ENCODE measurements at regions not wholly inside any gene's neighbourhood (a gene's known extent, or its start where the extent isn't known, plus 50 kb on each side); places are given as distances from the start of the nearest gene placed in this dataset.

DNA sequence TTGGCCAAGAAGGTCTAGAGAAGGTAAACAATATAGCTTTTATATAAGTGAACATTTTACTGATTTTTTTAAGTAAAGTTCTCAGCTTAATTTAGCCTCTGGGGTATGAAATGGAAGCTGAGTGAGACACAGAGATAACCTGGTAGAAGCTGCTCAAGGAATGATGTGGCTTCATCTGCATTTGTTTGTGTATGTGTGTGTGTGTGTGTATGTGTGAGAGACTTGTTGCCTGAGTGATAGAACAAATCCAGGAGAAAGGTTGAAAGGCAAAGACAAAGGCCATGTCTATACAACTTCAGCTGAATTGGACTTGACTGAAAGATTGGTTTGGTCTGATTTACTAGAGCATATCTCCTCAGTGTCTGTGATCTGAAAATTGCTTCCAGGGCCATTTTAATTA, 63.6 kb downstream of the PCDH7 start:
- no peak for DNase-seq (ENCODE audit: low read depth, low spot score)
- H3K4me3 ChIP-seq (ENCODE audit: low read length): no peak overlapping the region

DNA sequence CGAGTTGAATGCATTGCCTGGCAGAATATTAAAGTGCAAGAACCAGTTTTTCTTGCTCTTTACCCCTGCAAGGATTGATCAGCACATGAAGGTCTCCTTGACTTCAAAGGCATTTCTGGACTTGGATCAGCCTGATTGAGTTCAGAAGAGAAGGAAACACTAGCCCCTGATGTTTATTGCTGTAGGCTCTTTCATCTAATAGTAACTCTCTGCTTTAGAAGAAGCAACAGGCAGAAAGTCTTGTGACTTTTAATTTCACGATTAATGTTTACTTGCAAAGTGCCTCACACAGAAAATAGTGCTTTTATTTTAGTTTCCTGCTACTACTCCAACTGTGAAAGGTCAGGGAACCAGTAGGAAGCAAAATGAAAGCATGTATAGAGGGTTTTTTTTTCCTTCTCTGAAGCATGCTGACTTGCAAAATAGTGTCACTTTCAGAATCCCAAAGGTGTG, 69.1 kb downstream of the PCDH7 start:
- no peak overlapping the region for H3K4me3 ChIP-seq (ENCODE audit: low read length)
- no peak for DNase-seq (ENCODE audit: low read depth, low spot score)

- no peak for DNase-seq (ENCODE audit: low read depth, low spot score)
- H3K4me3 ChIP-seq (ENCODE audit: low read length): no peak overlapping the region
Observed at GRCh38 chr4:30790123-30790522, 70.0 kb downstream of the PCDH7 start.

DNA sequence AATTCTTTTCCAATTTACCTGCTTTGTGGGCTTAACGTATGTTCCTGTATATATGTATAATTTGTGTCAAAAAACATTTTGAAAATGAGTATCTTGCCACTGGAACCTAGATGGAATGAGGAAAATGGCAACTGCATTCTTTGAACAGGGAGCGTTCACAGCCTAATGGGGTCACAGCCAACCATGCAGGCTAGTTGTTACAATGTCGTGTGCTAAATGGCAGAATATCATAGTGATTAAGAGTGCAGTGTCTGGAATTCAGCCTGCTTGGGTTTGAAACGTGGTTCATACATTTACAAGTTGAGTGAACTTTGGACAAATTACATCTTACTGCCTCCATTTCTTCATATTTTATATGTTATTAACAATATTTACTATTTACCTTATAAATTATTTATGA, 70.8 kb downstream of the PCDH7 start:
- DNase-seq (ENCODE audit: low read depth, low spot score): no peak
- no peak overlapping the region for H3K4me3 ChIP-seq (ENCODE audit: low read length)

DNA sequence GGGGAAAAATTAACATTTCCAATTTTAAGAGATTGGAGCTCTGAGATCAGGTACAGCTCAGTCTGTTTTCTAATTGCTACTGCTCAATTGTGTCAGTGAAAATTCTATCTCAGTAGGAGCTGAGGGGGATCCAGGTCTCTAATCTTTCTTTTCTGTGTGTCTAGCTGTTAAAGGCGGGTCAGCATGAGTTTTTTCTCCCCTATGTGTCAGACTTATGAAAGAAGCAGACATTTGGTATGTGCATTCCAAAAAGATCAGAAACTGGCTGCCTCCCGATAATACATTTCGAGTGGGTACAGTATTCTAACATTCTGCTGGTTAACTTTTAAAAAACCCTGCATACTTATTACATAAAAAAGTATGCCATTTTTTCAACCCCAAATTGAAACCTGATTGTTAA, 72.4 kb downstream of the PCDH7 start:
- H3K4me3 ChIP-seq (ENCODE audit: low read length): no peak overlapping the region
- DNase-seq (ENCODE audit: low read depth, low spot score): no peak

DNA sequence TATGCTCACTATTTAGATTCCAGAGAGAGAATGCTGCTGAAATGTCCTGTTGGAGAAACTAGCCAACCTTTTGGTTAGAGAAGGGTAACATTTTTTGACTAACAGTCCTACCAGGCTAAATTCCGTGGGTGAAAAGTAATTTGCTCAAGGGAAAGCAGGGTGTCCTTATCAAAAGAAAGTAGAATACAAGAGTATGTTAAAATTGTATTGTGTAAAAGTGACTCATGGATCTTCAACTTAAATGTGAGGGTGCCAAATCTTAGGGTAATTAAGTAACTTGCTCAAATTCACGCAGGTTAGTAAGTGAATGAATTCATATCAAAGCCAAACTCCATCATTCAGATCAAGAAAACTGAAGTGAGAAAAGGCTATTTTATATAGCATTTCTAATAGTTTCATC, 81.7 kb downstream of the PCDH7 start:
- no peak overlapping the region for H3K4me3 ChIP-seq (ENCODE audit: low read length)
- no peak for DNase-seq (ENCODE audit: low read depth, low spot score)

GRCh38 chr4:30802622-30803323, 82.6 kb downstream of the PCDH7 start:
- DNase-seq (ENCODE audit: low read depth, low spot score): no peak
- H3K4me3 ChIP-seq (ENCODE audit: low read length): no peak overlapping the region

DNA sequence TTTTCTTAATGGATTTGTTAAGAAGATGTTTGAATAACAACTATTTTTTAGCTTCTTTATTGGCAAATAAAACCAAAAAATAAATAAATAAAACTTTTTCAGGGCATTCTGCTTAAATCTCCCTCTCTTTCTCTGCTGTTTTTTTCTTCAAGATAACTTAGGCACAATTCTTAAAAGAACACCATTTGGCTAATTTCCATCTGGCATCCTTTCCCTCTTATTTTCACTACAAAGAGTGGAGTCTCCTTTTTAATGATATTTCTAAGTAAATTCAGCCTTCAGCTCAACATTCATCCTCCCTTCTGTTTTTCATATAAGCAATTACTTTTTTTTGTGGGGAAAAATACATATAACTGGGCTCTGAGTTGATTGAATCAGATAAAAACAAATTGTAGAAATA, 88.1 kb downstream of the PCDH7 start:
- H3K4me3 ChIP-seq (ENCODE audit: low read length): no peak overlapping the region
- no peak for DNase-seq (ENCODE audit: low read depth, low spot score)

- DNase-seq (ENCODE audit: low read depth, low spot score): no peak
- H3K4me3 ChIP-seq (ENCODE audit: low read length): no peak overlapping the region
Observed at GRCh38 chr4:30811296-30811695, 91.1 kb downstream of the PCDH7 start.

DNA sequence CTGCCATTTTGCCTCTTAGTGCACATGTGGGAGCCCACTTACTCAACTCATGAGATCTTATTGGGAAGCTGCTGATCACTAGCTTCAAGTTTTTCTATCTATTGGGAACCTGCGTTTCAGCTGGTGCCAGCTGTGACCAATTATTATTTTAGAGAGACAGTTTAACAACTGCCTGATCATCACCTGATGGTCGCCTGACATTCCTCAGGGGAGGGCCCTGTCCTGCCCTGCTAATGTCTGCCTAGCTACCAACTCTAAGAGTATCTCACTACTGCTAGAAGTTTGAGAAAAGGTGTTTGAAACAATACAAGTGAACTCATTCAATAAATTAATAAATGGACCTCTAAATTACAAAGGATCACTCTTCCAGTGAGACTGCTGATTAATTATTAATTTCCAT, 95.5 kb downstream of the PCDH7 start:
- no peak overlapping the region for H3K4me3 ChIP-seq (ENCODE audit: low read length)
- no peak for DNase-seq (ENCODE audit: low read depth, low spot score)

- DNase-seq (ENCODE audit: low read depth, low spot score): no peak
- H3K4me3 ChIP-seq (ENCODE audit: low read length): no peak overlapping the region
Observed at GRCh38 chr4:30817447-30817846, 97.3 kb downstream of the PCDH7 start.

- no peak overlapping the region for H3K4me3 ChIP-seq (ENCODE audit: low read length)
- no peak for DNase-seq (ENCODE audit: low read depth, low spot score)
Observed at GRCh38 chr4:30818541-30818940, 98.4 kb downstream of the PCDH7 start.

- no peak for DNase-seq (ENCODE audit: low read depth, low spot score)
Observed at GRCh38 chr4:30821275-30821674, 101.1 kb downstream of the PCDH7 start.

DNA sequence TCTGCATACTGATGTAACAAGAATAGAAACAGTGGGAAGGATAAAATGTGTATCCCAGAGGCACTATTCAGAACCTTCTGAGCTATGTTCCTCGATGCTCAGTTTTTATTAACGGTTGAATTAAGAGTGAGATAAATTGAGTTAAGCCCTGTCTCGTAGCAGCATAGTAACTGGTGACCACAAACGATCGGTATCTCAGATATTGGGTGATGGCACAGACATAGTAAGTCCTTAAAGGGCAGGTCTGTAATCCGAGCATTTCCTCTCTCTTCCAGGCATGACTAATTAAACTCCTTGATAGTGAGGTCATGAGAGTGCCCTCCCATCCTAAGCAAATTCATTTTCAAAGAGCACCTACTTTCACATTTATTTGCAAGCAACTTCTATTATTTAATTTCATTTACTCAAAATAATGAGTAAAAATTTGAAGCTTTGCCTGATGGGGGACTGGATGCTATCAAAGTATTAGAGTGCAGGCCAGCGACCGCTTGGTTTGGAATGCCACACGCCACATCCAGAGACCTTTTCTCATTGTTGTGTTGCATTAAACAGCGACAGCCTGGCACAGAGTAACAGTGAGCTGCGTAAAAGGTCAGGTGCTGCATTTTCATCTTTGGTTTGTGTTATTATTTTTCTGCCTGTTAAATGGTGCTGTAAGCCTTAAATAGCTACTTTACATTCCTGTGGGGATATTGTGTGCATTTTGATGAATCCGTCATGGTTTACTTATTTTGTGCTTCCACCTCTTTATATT, 101.9 kb downstream of the PCDH7 start:
- DNase-seq (ENCODE audit: low read depth, low spot score): no peak
- H3K4me3 ChIP-seq (ENCODE audit: low read length): no peak overlapping the region

More at GRCh38 chr4:30821275-30821674, 101.1 kb downstream of the PCDH7 start:
- H3K4me3 ChIP-seq (ENCODE audit: low read length): no peak overlapping the region

- no peak for DNase-seq (ENCODE audit: low read depth, low spot score)
- no peak overlapping the region for H3K4me3 ChIP-seq (ENCODE audit: low read length)
Observed at GRCh38 chr4:30822911-30823551, 102.9 kb downstream of the PCDH7 start.

DNA sequence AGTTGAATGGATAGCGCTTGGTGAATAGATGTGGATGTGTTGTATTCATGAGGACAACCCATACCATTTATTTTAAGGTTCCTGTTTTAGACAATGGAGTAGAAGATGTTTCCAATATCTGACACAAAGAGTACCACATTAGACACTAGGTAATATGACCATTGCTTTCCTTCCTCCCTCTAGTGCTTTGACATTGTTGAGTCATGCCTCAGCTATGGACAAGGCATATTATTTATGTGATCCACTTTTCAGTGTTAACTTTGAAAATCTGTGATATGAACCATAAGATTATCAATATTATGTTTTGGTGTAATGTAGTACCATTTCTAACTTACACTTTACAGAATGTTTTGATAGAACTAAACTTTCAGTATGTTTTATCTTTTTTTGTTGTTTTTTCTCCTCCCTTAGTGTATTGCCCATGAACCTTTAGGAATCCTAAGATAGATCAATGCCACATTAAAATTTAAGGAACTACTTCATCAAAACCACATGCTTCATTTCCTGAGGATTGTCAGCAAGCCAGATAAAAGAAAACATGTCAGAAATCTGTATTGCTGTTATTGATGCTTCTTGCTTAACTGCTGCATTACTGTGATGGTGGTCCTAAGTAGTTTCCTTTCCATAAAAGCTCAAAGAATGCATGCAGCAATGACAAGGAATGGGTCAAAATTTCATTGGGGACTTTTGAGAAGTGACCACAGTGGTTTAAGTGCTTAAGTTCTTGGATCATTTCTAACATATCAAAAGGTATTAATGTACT, 105.0 kb downstream of the PCDH7 start:
- no peak for DNase-seq (ENCODE audit: low read depth, low spot score)
- H3K4me3 ChIP-seq (ENCODE audit: low read length): no peak overlapping the region

GRCh38 chr4:30828264-30828926, 108.2 kb downstream of the PCDH7 start:
- no peak for DNase-seq (ENCODE audit: low read depth, low spot score)
- no peak overlapping the region for H3K4me3 ChIP-seq (ENCODE audit: low read length)

- no peak for DNase-seq (ENCODE audit: low read depth, low spot score)
- H3K4me3 ChIP-seq (ENCODE audit: low read length): no peak overlapping the region
Observed at GRCh38 chr4:30832639-30833038, 112.5 kb downstream of the PCDH7 start.

DNA sequence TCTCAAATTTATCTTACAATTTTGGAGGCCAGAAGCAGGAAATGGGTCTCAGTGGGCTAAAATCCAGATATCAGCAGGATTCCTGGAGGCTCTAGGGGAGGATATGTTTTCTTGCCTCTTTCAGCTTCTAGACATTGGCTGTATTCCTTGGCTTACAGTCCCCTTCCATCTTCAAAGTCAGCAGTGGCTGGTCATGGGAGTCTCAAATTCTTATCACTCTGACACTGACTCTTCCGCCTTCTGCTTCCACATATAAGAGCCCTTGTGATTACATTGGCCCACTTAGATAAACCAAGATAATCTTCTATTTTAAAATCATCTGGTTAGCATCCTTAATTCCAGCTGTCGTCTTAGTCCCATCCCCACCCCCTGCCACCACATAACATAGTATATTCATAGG, 113.0 kb downstream of the PCDH7 start:
- H3K4me3 ChIP-seq (ENCODE audit: low read length): no peak overlapping the region
- no peak for DNase-seq (ENCODE audit: low read depth, low spot score)
